SJCRH30 (cell line): ENCODE measurements at regions not wholly inside any gene's neighbourhood (a gene's known extent, or its start where the extent isn't known, plus 50 kb on each side); places are given as distances from the start of the nearest gene placed in this dataset.
"Not testable (repeated sequence)": the region's sequence is repeated elsewhere in the genome, so short reads cannot be mapped to it uniquely, and the experiment has no call there.

Source experiments
- DNase-seq, 2 experiments: peaks; one replicate each; pipeline ENCODE4 v3.0.0-alpha.2; 2015 to 2020
- H3K27ac ChIP-seq: fragments of 250-450 bp; sonication (Bioruptor Pico); 2 replicates; pipeline ENCODE4 v1.5.1; 2020; ENCODE audit warnings: mild to moderate bottlenecking, moderate library complexity
- H3K27me3 ChIP-seq: fragments of 250-450 bp; sonication (Bioruptor Pico); 2 replicates; pipeline ENCODE4 v1.5.1; 2020; ENCODE audit warnings: mild to moderate bottlenecking, moderate library complexity
- H3K36me3 ChIP-seq: fragments of 250-450 bp; sonication (Bioruptor Pico); 2 replicates; pipeline ENCODE4 v1.5.1; 2020; ENCODE audit warnings: mild to moderate bottlenecking, moderate library complexity
- H3K4me1 ChIP-seq: fragments of 250-450 bp; sonication (Bioruptor Pico); 2 replicates; pipeline ENCODE4 v1.5.1; 2020; ENCODE audit warnings: mild to moderate bottlenecking, moderate library complexity
- H3K4me3 ChIP-seq: fragments of 250-450 bp; sonication (Bioruptor Pico); 2 replicates; pipeline ENCODE4 v1.5.1; 2020; ENCODE audit warnings: mild to moderate bottlenecking, moderate library complexity
- H3K9me3 ChIP-seq: fragments of 250-450 bp; sonication (Bioruptor Pico); replicated peaks from 2 replicates; pipeline ENCODE4 v1.5.1; 2020; ENCODE audit warnings: mild to moderate bottlenecking, moderate library complexity

DNA sequence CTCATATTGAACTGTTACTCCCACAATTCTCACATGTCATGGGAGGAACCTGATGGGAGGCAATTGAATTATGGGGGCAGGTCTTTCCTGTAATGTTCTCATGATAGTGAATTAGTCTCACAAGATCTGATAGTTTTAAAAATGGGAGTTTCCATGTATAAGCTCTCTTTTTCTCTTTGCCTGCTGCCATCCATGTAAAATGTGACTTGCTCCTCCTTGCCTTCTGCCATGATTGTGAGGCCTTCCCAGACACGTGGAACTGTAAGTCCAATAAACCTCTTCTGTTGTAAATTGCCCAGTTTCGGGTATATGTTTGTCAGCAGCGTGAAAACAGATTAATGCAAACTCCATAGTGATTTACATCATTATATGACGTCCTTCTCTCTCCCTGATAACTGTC, 759.7 kb upstream of the RGS18 start:
- Histone ChIP-seq H3K9me3 (no peaks in the 10 kb centered on the region), H3K27me3 (no peaks in the 10 kb centered on the region), H3K27ac (no peak overlapping the region), H3K36me3 (no peaks in the 10 kb centered on the region), H3K4me3 (no peak overlapping the region), H3K4me1 (no peaks in the 10 kb centered on the region)
- DNase-seq = no peak

DNA sequence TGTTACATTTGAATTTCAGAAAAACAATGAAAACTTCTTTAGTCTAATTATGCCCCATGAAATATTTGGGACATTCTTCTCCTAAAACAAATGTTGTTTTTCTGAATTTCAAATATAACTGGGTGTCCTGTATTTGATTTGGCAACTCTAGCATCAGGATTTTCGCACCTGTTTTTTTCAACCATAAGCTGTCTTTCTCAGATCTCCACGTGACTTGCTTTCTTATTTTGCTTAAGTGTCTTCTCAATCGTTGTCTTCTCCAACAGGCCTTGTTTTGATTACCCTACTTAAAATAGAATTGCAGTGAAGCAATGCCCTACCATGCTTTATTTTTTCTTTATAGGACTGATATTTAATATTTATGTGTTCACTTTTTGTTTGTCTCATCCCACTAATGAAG, 752.8 kb upstream of the RGS18 start:
- H3K27me3 ChIP-seq = no peaks in the 10 kb centered on the region
- no peaks in the 10 kb centered on the region for H3K9me3 ChIP-seq
- H3K4me3 ChIP-seq = no peak overlapping the region
- H3K4me1 ChIP-seq = no peaks in the 10 kb centered on the region
- H3K27ac ChIP-seq = no peak overlapping the region
- no peaks in the 10 kb centered on the region for H3K36me3 ChIP-seq
- DNase-seq = no peak

GRCh38 chr1:191414981-191415640, 743.2 kb upstream of the RGS18 start:
- Histone ChIP-seq H3K4me1 (no peaks in the 10 kb centered on the region), H3K27me3 (no peaks in the 10 kb centered on the region), H3K27ac (no peak overlapping the region), H3K4me3 (no peak overlapping the region), H3K9me3 (no peaks in the 10 kb centered on the region), H3K36me3 (no peaks in the 10 kb centered on the region)
- no peak for DNase-seq

DNA sequence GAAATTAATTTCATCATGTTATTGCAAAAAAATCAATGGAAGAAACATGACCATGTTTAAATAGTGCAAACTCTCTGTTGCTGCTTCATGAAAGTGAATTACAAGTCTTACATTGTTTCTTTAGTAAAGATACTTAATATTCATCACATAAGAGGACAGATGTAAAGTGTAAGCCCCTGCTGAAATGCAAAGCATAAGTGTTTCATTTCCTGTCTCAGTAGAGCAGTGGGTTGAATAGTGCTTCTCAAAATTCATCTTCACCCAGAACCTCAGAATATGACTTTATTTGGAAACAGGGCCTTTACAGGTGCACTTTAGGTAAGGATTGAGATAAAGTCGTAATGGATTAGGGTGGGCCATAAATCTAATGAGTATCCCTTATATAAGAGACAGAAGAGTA, 738.4 kb upstream of the RGS18 start:
- H3K27me3 ChIP-seq = no peaks in the 10 kb centered on the region
- no peaks in the 10 kb centered on the region for H3K36me3 ChIP-seq
- H3K4me3 ChIP-seq = no peak overlapping the region
- no peaks in the 10 kb centered on the region for H3K4me1 ChIP-seq
- no peaks in the 10 kb centered on the region for H3K9me3 ChIP-seq
- no peak for DNase-seq
- no peak overlapping the region for H3K27ac ChIP-seq

GRCh38 chr1:191427593-191427992, 730.7 kb upstream of the RGS18 start:
- H3K27me3 ChIP-seq = no peaks in the 10 kb centered on the region

GRCh38 chr1:191432817-191433216, 725.4 kb upstream of the RGS18 start:
- Histone ChIP-seq H3K27ac (no peak overlapping the region), H3K9me3 (no peaks in the 10 kb centered on the region), H3K36me3 (no peaks in the 10 kb centered on the region), H3K4me1 (no peaks in the 10 kb centered on the region), H3K4me3 (no peak overlapping the region), H3K27me3 (no peaks in the 10 kb centered on the region)
- DNase-seq = no peak

More at GRCh38 chr1:191427593-191427992, 730.7 kb upstream of the RGS18 start:
- H3K4me3 ChIP-seq = no peak overlapping the region
- no peaks in the 10 kb centered on the region for H3K4me1 ChIP-seq
- H3K36me3 ChIP-seq = no peaks in the 10 kb centered on the region
- H3K9me3 ChIP-seq = no peaks in the 10 kb centered on the region
- DNase-seq = no peak
- H3K27ac ChIP-seq = no peak overlapping the region

DNA sequence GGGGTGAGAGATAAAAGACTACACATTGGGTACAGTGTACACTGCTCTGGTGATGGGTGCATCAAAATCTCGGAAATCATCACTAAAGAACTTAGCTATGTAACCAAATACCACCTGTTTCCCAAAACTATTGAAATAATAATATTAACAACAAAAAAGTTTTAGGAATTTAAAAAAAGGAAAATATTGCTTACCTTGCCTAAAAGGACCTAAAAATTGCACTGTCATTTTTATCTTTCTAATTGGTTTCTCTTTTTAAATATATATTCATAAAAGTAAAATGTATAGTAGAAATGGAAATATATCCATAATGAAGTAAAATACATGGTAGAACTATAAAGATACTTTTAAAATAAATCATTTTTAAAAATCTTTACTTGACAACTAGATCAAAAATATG, 719.3 kb upstream of the RGS18 start:
- H3K27ac ChIP-seq = no peak overlapping the region
- DNase-seq = no peak
- no peaks in the 10 kb centered on the region for H3K9me3 ChIP-seq
- H3K36me3 ChIP-seq = no peaks in the 10 kb centered on the region
- H3K27me3 ChIP-seq = no peaks in the 10 kb centered on the region
- H3K4me1 ChIP-seq = no peaks in the 10 kb centered on the region
- no peak overlapping the region for H3K4me3 ChIP-seq

GRCh38 chr1:191448279-191448678, 710.0 kb upstream of the RGS18 start:
- H3K27me3 ChIP-seq, H3K36me3 ChIP-seq, DNase-seq, H3K27ac ChIP-seq, H3K9me3 ChIP-seq, H3K4me3 ChIP-seq, H3K4me1 ChIP-seq: not testable (repeated sequence)

- DNase-seq = no peak
- H3K27me3 ChIP-seq = no peaks in the 10 kb centered on the region
- H3K4me1 ChIP-seq = no peaks in the 10 kb centered on the region
- no peaks in the 10 kb centered on the region for H3K36me3 ChIP-seq
- no peak overlapping the region for H3K27ac ChIP-seq
- H3K9me3 ChIP-seq = no peaks in the 10 kb centered on the region
- no peak overlapping the region for H3K4me3 ChIP-seq
Measured at GRCh38 chr1:191452586-191452985, 705.7 kb upstream of the RGS18 start.

DNA sequence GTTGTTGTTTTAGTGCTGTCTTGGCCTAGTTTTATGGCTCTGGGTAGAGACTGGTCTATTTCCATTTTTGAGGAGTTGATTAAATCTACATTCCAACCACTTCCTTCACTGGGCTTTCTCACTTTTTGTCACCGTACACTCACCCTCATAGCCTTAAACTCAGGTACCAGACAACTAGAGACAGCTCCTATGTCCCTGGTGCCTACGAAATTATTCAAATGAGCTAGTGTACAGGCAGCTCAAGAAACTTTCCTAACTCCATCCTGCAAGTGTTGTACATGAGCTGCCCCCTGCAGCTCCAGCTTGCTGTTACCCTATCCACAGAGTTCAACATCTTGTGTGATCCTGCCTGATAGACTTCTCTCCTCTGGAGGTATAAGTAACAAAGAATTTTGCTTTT, 704.8 kb upstream of the RGS18 start:
- Histone ChIP-seq H3K27me3 (no peaks in the 10 kb centered on the region), H3K4me3 (no peak overlapping the region), H3K27ac (no peak overlapping the region), H3K4me1 (no peaks in the 10 kb centered on the region), H3K9me3 (no peaks in the 10 kb centered on the region), H3K36me3 (no peaks in the 10 kb centered on the region)
- DNase-seq = no peak

DNA sequence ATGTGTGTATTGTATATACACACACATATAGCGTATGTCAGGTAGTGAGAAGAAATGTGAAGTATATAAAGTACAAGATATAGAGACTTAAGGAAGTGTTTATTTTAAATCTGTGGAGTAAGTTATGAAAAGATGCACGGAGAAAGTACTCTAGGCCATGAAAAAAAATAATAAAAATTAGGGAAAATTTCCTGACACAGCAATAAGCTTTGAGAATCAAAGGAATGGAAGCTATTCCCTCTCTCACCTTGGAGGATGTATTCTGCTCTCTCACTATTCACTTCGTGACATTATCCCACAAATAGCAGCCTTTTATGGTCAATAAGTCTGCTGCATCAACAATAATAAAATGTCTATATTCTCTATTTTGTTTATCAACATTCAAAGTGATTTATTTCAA, 700.4 kb upstream of the RGS18 start:
- no peaks in the 10 kb centered on the region for H3K9me3 ChIP-seq
- DNase-seq = no peak
- H3K4me1 ChIP-seq = no peaks in the 10 kb centered on the region
- no peak overlapping the region for H3K4me3 ChIP-seq
- no peaks in the 10 kb centered on the region for H3K36me3 ChIP-seq
- no peaks in the 10 kb centered on the region for H3K27me3 ChIP-seq
- H3K27ac ChIP-seq = no peak overlapping the region

DNA sequence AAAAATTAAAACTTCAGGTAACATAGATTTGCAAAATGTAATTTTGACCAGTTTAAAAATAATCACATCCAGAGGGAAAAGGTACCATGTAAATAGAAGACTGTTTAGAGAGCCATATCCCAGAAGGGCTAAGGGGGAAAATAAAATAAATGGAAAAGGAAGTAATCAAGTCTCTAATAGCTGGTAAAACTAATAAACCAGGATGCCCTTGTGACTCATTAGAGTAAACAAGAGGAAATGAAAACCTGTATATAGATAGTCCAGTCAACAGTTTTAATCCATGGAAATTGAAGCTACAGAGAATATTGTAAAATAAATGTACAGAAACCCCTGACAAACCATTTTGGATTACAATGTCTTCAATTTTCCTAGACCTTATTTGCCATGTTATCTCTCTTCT, 698.0 kb upstream of the RGS18 start:
- Histone ChIP-seq H3K36me3 (no peaks in the 10 kb centered on the region), H3K27ac (no peak overlapping the region), H3K9me3 (no peaks in the 10 kb centered on the region), H3K27me3 (no peaks in the 10 kb centered on the region), H3K4me3 (no peak overlapping the region), H3K4me1 (no peaks in the 10 kb centered on the region)
- no peak for DNase-seq

GRCh38 chr1:191483988-191484387, 674.3 kb upstream of the RGS18 start:
- Histone ChIP-seq H3K9me3 (no peaks in the 10 kb centered on the region), H3K4me1 (no peaks in the 10 kb centered on the region), H3K27ac (no peak overlapping the region), H3K36me3 (no peaks in the 10 kb centered on the region), H3K4me3 (no peak overlapping the region), H3K27me3 (no peaks in the 10 kb centered on the region)
- no peak for DNase-seq

GRCh38 chr1:191490303-191490702, 668.0 kb upstream of the RGS18 start:
- H3K9me3 ChIP-seq = no peaks in the 10 kb centered on the region

DNA sequence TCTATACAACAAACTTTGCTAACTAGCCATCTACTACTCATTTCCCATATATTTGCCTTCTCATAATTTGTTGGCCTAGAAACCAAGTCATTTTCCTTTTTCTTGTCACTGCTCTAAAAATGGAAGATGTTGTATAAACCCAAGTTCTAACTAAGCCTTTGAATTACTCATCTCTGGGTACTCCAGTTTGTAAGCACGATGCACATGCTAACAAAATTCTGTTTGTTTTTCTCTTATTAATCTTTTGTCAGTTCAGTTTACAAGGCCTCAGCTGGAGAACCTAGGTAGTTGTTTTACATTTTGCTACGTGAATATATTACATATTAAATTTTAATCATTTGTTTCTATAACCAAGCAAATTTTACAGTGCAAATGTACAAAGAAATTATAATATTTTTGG, 663.2 kb upstream of the RGS18 start:
- Histone ChIP-seq H3K27me3 (no peaks in the 10 kb centered on the region), H3K4me3 (no peak overlapping the region), H3K9me3 (no peaks in the 10 kb centered on the region), H3K27ac (no peak overlapping the region), H3K36me3 (no peaks in the 10 kb centered on the region), H3K4me1 (no peaks in the 10 kb centered on the region)
- DNase-seq = no peak

More at GRCh38 chr1:191490303-191490702, 668.0 kb upstream of the RGS18 start:
- Histone ChIP-seq H3K36me3 (no peaks in the 10 kb centered on the region), H3K4me1 (no peaks in the 10 kb centered on the region), H3K27ac (no peak overlapping the region), H3K4me3 (no peak overlapping the region), H3K27me3 (no peaks in the 10 kb centered on the region)
- no peak for DNase-seq

- no peak overlapping the region for H3K4me3 ChIP-seq
- no peak for DNase-seq
- no peak overlapping the region for H3K27ac ChIP-seq
- H3K27me3 ChIP-seq = no peaks in the 10 kb centered on the region
- H3K4me1 ChIP-seq = no peaks in the 10 kb centered on the region
- no peaks in the 10 kb centered on the region for H3K36me3 ChIP-seq
- H3K9me3 ChIP-seq = no peaks in the 10 kb centered on the region
Measured at GRCh38 chr1:191498318-191498717, 659.9 kb upstream of the RGS18 start.
